ENCODE measurements at regions not wholly inside any gene's neighbourhood (a gene's known extent, or its start where the extent isn't known, plus 50 kb on each side); places are given as distances from the start of the nearest gene placed in this dataset.

- TF ChIP-seq, protein P1, sequence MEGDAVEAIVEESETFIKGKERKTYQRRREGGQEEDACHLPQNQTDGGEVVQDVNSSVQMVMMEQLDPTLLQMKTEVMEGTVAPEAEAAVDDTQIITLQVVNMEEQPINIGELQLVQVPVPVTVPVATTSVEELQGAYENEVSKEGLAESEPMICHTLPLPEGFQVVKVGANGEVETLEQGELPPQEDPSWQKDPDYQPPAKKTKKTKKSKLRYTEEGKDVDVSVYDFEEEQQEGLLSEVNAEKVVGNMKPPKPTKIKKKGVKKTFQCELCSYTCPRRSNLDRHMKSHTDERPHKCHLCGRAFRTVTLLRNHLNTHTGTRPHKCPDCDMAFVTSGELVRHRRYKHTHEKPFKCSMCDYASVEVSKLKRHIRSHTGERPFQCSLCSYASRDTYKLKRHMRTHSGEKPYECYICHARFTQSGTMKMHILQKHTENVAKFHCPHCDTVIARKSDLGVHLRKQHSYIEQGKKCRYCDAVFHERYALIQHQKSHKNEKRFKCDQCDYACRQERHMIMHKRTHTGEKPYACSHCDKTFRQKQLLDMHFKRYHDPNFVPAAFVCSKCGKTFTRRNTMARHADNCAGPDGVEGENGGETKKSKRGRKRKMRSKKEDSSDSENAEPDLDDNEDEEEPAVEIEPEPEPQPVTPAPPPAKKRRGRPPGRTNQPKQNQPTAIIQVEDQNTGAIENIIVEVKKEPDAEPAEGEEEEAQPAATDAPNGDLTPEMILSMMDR (IDR thresholded peaks at IDR 0.05 in 4 of 5, conservative IDR thresholded peaks at IDR 0.05 in 1 of 5) = no peak
- no peak for TF ChIP-seq POLR2A (IDR thresholded peaks at IDR 0.05)
Observed at GRCh38 chr5:106862450-106863193, 808.1 kb downstream of the EFNA5 start.
